WTC11 (cell line): ENCODE measurements at regions not wholly inside any gene's neighbourhood (a gene's known extent, or its start where the extent isn't known, plus 50 kb on each side); places are given as distances from the start of the nearest gene placed in this dataset.

Source experiments
- ATAC-seq: fragments of 200-7000 bp; cut with Tn5 transposase; 2 replicates; pipeline ENCODE4 v1.10.0; 2021; ENCODE audit warnings: mild to moderate bottlenecking, moderate library complexity
- CTCF ChIA-PET: fragments of 300-600 bp; sonication (Branson Sonifier 250); formaldehyde crosslinking; loops from one replicate; lab custom pipeline; 2021; ENCODE audit warnings: antibody characterized with exemption; lab: Charles Lee
- POLR2A ChIA-PET: fragments of 350-600 bp; sonication (Branson Sonifier 250); formaldehyde crosslinking; loops from one replicate; lab custom pipeline; 2021; ENCODE audit warnings: antibody characterized with exemption; lab: Charles Lee
- DNase-seq: peaks from one replicate; pipeline ENCODE4 v3.0.0; 2021; ENCODE audit warnings: low spot score
- H3K27ac Mint-ChIP-seq: 2 replicates; pipeline ENCODE4 v1.8.0; 2021; ENCODE audit warnings: mixed read lengths
- H3K27me3 Mint-ChIP-seq: 2 replicates; pipeline ENCODE4 v1.8.0; 2021; ENCODE audit warnings: low read depth, mild to moderate bottlenecking, moderate library complexity, mixed read lengths
- H3K36me3 Mint-ChIP-seq: 2 replicates; pipeline ENCODE4 v1.8.0; 2021; ENCODE audit warnings: mixed read lengths
- H3K4me1 Mint-ChIP-seq: 2 replicates; pipeline ENCODE4 v1.8.0; 2022; ENCODE audit warnings: mixed read lengths
- H3K4me3 Mint-ChIP-seq: 2 replicates; pipeline ENCODE4 v1.8.0; 2021; ENCODE audit warnings: mild to moderate bottlenecking, moderate library complexity, mixed read lengths
- H3K9me3 Mint-ChIP-seq: 2 replicates; pipeline ENCODE4 v1.8.0; 2021; ENCODE audit warnings: mixed read lengths
- ARID4B ChIP-seq: sonication (generic); formaldehyde crosslinking; IDR thresholded peaks from 2 replicates; pipeline ENCODE4 v1.8.0; 2023; ENCODE audit warnings: missing genetic modification reagents, mild to moderate bottlenecking, borderline replicate concordance
- ATF1 ChIP-seq: sonication (generic); formaldehyde crosslinking; IDR thresholded peaks from 2 replicates; pipeline ENCODE4 v1.8.1; 2023; ENCODE audit warnings: mild to moderate bottlenecking, moderate library complexity, missing genetic modification reagents
- FOXK1 ChIP-seq: sonication (generic); formaldehyde crosslinking; IDR thresholded peaks from 2 replicates; pipeline ENCODE4 v1.8.0; 2022; ENCODE audit warnings: mild to moderate bottlenecking, moderate library complexity, missing genetic modification reagents
- FOXP1 ChIP-seq: sonication (generic); formaldehyde crosslinking; IDR thresholded peaks from 2 replicates; pipeline ENCODE4 v1.8.0; 2022; ENCODE audit warnings: missing genetic modification reagents, mild to moderate bottlenecking, moderate library complexity, borderline replicate concordance
- FOXP4 ChIP-seq: sonication (generic); formaldehyde crosslinking; IDR thresholded peaks from 2 replicates; pipeline ENCODE4 v1.8.0; 2022; ENCODE audit warnings: mild to moderate bottlenecking, missing genetic modification reagents
- GABPB1 ChIP-seq: sonication (generic); formaldehyde crosslinking; IDR thresholded peaks from 2 replicates; pipeline ENCODE4 v1.8.1; 2023; ENCODE audit warnings: mild to moderate bottlenecking, missing genetic modification reagents
- IRF1 ChIP-seq: sonication (generic); formaldehyde crosslinking; IDR thresholded peaks from 2 replicates; pipeline ENCODE4 v1.8.0; 2023; ENCODE audit warnings: missing genetic modification reagents
- JAZF1 ChIP-seq: fragments of 250-450 bp; sonication (Bioruptor Pico); IDR thresholded peaks from 2 replicates; pipeline ENCODE4 v1.9.0; 2021; ENCODE audit warnings: moderate library complexity, mild to moderate bottlenecking, inconsistent platforms
- MYBL2 ChIP-seq: sonication (generic); formaldehyde crosslinking; IDR thresholded peaks from 2 replicates; pipeline ENCODE4 v1.8.1; 2023; ENCODE audit warnings: mild to moderate bottlenecking, moderate library complexity, missing genetic modification reagents
- NFATC4 ChIP-seq: fragments of 250-450 bp; sonication (Bioruptor Pico); IDR thresholded peaks from 2 replicates; pipeline ENCODE4 v1.9.0; 2021; ENCODE audit warnings: mild to moderate bottlenecking
- RELA ChIP-seq: sonication (generic); formaldehyde crosslinking; IDR thresholded peaks from 2 replicates; pipeline ENCODE4 v1.8.1; 2022; ENCODE audit warnings: missing genetic modification reagents, mild to moderate bottlenecking, borderline replicate concordance
- SMAD3 ChIP-seq: sonication (generic); formaldehyde crosslinking; IDR thresholded peaks from 2 replicates; pipeline ENCODE4 v1.8.0; 2022; ENCODE audit warnings: missing genetic modification reagents, mild to moderate bottlenecking, borderline replicate concordance
- SP1 ChIP-seq: sonication (generic); formaldehyde crosslinking; conservative IDR thresholded peaks from 2 replicates; pipeline ENCODE4 v1.8.1; 2022; ENCODE audit warnings: missing genetic modification reagents
- ZBTB21 ChIP-seq: sonication (generic); formaldehyde crosslinking; IDR thresholded peaks from 2 replicates; pipeline ENCODE4 v1.8.1; 2023; ENCODE audit warnings: mild to moderate bottlenecking, missing genetic modification reagents, borderline replicate concordance
- ZNF219 ChIP-seq: sonication (generic); formaldehyde crosslinking; IDR thresholded peaks from 2 replicates; pipeline ENCODE4 v1.8.0; 2023; ENCODE audit warnings: missing genetic modification reagents, mild to moderate bottlenecking, borderline replicate concordance
- ZNF671 ChIP-seq: fragments of 250-450 bp; sonication (Bioruptor Pico); IDR thresholded peaks from 2 replicates; pipeline ENCODE4 v1.8.0; 2021; ENCODE audit warnings: mild to moderate bottlenecking
- TF ChIP-seq, protein P1 (sequence below): sonication (generic); formaldehyde crosslinking; IDR thresholded peaks from 2 replicates; pipeline ENCODE4 v1.8.0; 2022; ENCODE audit warnings: mild to moderate bottlenecking, missing genetic modification reagents
- TF ChIP-seq, protein P2 (sequence below): sonication (generic); formaldehyde crosslinking; IDR thresholded peaks from 2 replicates; pipeline ENCODE4 v1.8.1; 2022; ENCODE audit warnings: missing genetic modification reagents, borderline replicate concordance
- TF ChIP-seq, protein P3 (sequence below): sonication (generic); formaldehyde crosslinking; conservative IDR thresholded peaks from 2 replicates; pipeline ENCODE4 v1.8.1; 2023; ENCODE audit warnings: mild to moderate bottlenecking, low read depth, missing genetic modification reagents, moderate library complexity

- no peaks in the 10 kb centered on the region for H3K27me3 Mint-ChIP-seq
- peak; percentile 74 for ATAC-seq
- no peak for TF ChIP-seq ATF1 (CRISPR knock-in tag)
- no peak for TF ChIP-seq RELA
- no peak for TF ChIP-seq SP1 (CRISPR knock-in tag)
- no peak for TF ChIP-seq SMAD3
- TF ChIP-seq ZNF671 (CRISPR knock-in tag), result no peak
- TF ChIP-seq MYBL2 (CRISPR knock-in tag), result no peak
- no peak for TF ChIP-seq FOXP4
- TF ChIP-seq, protein P1, sequence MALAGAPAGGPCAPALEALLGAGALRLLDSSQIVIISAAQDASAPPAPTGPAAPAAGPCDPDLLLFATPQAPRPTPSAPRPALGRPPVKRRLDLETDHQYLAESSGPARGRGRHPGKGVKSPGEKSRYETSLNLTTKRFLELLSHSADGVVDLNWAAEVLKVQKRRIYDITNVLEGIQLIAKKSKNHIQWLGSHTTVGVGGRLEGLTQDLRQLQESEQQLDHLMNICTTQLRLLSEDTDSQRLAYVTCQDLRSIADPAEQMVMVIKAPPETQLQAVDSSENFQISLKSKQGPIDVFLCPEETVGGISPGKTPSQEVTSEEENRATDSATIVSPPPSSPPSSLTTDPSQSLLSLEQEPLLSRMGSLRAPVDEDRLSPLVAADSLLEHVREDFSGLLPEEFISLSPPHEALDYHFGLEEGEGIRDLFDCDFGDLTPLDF (CRISPR knock-in tag), result no peak
- TF ChIP-seq NFATC4 (CRISPR knock-in tag), result no peak
- TF ChIP-seq FOXK1 (CRISPR knock-in tag), result no peak
- no peak for TF ChIP-seq IRF1 (CRISPR knock-in tag)
- H3K9me3 Mint-ChIP-seq, result peaks cover 8% of the 10 kb centered on the region; the same call in 1 of the 2 replicates
- H3K27ac Mint-ChIP-seq, result no peak overlapping the region
- peak; percentile 12 for DNase-seq
- H3K36me3 Mint-ChIP-seq, result no peaks in the 10 kb centered on the region
- H3K4me1 Mint-ChIP-seq, result no peaks in the 10 kb centered on the region
- H3K4me3 Mint-ChIP-seq, result no peak overlapping the region
- POLR2A ChIA-PET, result no interaction called here
- CTCF ChIA-PET, result no interaction called here
Observed at GRCh38 chr6:122202576-122203137, 196.8 kb upstream of the HSF2 start.

DNA sequence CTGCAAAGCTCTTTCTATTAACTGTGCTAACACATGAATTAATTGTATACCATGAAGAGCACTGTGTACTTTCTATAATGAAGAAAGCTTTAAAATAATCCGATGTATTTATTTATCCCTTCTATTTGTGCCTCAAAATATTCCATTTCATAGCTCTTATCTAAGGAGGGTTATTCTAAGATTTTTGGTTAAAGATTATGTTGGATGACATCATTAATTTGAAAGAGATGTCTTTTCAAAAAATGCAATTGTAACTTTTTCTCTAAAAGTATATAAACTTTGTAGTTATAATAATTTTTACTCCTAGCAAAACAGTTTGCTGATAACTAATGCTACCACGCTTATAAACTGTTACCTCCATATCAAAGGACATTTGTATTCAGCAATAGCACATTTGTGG, 192.4 kb upstream of the HSF2 start:
- no peak for DNase-seq
- ATAC-seq, result no peak
- Mint-ChIP-seq H3K4me1 (no peaks in the 10 kb centered on the region), H3K4me3 (no peak overlapping the region), H3K36me3 (no peaks in the 10 kb centered on the region), H3K27ac (no peak overlapping the region), H3K27me3 (no peaks in the 10 kb centered on the region), H3K9me3 (peaks cover 8% of the 10 kb centered on the region; the same call in 1 of the 2 replicates)
- ChIA-PET POLR2A (no interaction called here), CTCF (no interaction called here)
- TF ChIP-seq JAZF1 (CRISPR knock-in tag), result no peak
- TF ChIP-seq ZBTB21, result no peak

DNA sequence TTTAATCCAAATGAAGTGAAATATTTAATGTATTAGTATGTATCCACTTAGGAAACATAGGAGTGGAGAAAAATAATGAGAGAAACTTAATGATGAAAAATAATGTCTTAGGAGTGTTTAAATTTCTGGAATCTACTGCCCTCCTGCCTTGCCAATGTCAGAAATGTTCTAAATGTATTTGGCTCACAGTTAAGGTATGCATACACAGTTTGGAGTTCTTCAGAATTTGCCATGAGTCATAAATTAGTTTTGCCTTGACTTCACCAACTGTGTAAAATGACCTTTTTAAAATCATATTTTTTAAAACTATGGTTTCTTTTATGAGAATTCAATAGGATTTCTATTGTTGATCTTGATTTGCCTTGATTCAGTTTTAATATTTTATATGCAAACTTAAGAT, 191.7 kb upstream of the HSF2 start:
- ChIA-PET CTCF (no interaction called here), POLR2A (no interaction called here)
- Mint-ChIP-seq H3K36me3 (no peaks in the 10 kb centered on the region), H3K4me1 (no peaks in the 10 kb centered on the region), H3K4me3 (no peak overlapping the region), H3K27me3 (no peaks in the 10 kb centered on the region), H3K27ac (no peak overlapping the region), H3K9me3 (peaks cover 8% of the 10 kb centered on the region; the same call in 1 of the 2 replicates)
- no peak for DNase-seq
- no peak for ATAC-seq
- TF ChIP-seq ZBTB21 (no peak), ARID4B (CRISPR knock-in tag) (no peak), ZNF219 (CRISPR knock-in tag) (no peak), FOXP1 (CRISPR knock-in tag) (no peak), GABPB1 (CRISPR knock-in tag) (no peak)
- TF ChIP-seq, protein P1 (CRISPR knock-in tag), result no peak
- TF ChIP-seq, protein P2, sequence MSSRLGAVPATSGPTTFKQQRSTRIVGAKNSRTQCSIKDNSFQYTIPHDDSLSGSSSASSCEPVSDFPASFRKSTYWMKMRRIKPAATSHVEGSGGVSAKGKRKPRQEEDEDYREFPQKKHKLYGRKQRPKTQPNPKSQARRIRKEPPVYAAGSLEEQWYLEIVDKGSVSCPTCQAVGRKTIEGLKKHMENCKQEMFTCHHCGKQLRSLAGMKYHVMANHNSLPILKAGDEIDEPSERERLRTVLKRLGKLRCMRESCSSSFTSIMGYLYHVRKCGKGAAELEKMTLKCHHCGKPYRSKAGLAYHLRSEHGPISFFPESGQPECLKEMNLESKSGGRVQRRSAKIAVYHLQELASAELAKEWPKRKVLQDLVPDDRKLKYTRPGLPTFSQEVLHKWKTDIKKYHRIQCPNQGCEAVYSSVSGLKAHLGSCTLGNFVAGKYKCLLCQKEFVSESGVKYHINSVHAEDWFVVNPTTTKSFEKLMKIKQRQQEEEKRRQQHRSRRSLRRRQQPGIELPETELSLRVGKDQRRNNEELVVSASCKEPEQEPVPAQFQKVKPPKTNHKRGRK (CRISPR knock-in tag), result no peak
- TF ChIP-seq, protein P3, sequence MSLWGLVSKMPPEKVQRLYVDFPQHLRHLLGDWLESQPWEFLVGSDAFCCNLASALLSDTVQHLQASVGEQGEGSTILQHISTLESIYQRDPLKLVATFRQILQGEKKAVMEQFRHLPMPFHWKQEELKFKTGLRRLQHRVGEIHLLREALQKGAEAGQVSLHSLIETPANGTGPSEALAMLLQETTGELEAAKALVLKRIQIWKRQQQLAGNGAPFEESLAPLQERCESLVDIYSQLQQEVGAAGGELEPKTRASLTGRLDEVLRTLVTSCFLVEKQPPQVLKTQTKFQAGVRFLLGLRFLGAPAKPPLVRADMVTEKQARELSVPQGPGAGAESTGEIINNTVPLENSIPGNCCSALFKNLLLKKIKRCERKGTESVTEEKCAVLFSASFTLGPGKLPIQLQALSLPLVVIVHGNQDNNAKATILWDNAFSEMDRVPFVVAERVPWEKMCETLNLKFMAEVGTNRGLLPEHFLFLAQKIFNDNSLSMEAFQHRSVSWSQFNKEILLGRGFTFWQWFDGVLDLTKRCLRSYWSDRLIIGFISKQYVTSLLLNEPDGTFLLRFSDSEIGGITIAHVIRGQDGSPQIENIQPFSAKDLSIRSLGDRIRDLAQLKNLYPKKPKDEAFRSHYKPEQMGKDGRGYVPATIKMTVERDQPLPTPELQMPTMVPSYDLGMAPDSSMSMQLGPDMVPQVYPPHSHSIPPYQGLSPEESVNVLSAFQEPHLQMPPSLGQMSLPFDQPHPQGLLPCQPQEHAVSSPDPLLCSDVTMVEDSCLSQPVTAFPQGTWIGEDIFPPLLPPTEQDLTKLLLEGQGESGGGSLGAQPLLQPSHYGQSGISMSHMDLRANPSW (CRISPR knock-in tag), result no peak
